GM12878 (cell line): ENCODE measurements at regions not wholly inside any gene's neighbourhood (a gene's known extent, or its start where the extent isn't known, plus 50 kb on each side); places are given as distances from the start of the nearest gene placed in this dataset.
"Not testable (repeated sequence)": the region's sequence is repeated elsewhere in the genome, so short reads cannot be mapped to it uniquely, and the experiment has no call there.

ENCODE experiments used
- ATAC-seq: fragments of 200-7000 bp; cut with Tn5 transposase; 3 replicates; pipeline ENCODE4 v1.9.1; 2020; ENCODE audit warnings: mild to moderate bottlenecking, moderate library complexity
- BruUV-seq: library from RNA; stranded (reverse); fragments of 400-500 nt; replicated peaks from 2 replicates; lab custom pipeline; 2021; lab: Mats Ljungman, UMichigan
- CTCF ChIA-PET: fragments of 300-600 bp; sonication (Branson Sonifier 250); formaldehyde crosslinking; extraction: SDS; loops from one replicate; lab custom pipeline; 2021; ENCODE audit warnings: inconsistent platforms; lab: Yijun Ruan, JAX
- POLR2A ChIA-PET: fragments of 350-600 bp; formaldehyde crosslinking; extraction: SDS; loops from one replicate; lab custom pipeline; 2021; ENCODE audit warnings: inconsistent platforms; lab: Charles Lee
- RAD21 ChIA-PET: fragments of 300-600 bp; sonication (Branson Sonifier 250); formaldehyde crosslinking; loops from one replicate; lab custom pipeline; 2023; ENCODE audit warnings: antibody characterized with exemption; ENCODE audit not compliant: unreplicated experiment; lab: Charles Lee
- SMC1A ChIA-PET: fragments of 300-600 bp; sonication (Branson Sonifier 250); formaldehyde crosslinking; loops from one replicate; lab custom pipeline; 2023; ENCODE audit not compliant: unreplicated experiment, uncharacterized antibody; lab: Charles Lee
- DNase-seq: peaks from one replicate; pipeline ENCODE4 v3.0.0-alpha.2; 2011; ENCODE audit warnings: low read depth, low spot score
- FAIRE-seq: peaks from 3 replicates; lab custom pipeline; 2011; peaks lifted over from hg19 to GRCh38; lab: Jason Lieb, UNC
- H2AFZ ChIP-seq: 2 replicates; pipeline ENCODE4 v1.6.0; 2011; ENCODE audit warnings: low read depth, low read length, control low read depth; ENCODE audit not compliant: control insufficient read depth
- H3K27ac ChIP-seq: 2 replicates; pipeline ENCODE4 v1.5.1; 2011; ENCODE audit warnings: control low read depth; ENCODE audit not compliant: control insufficient read depth, insufficient read depth
- H3K27me3 ChIP-seq, 2 experiments: replicated peaks in 1 of 2; 2 replicates each; pipeline versions ENCODE4 v1.6.0 to v1.6.1; 2011; ENCODE audit warnings: low read length in 1 of 2; ENCODE audit not compliant: control insufficient read depth in 2 of 2, insufficient read depth in 2 of 2
- H3K36me3 ChIP-seq, 2 experiments: 2 replicates each; pipeline ENCODE4 v1.5.1; 2011; ENCODE audit warnings: low read length in 1 of 2; ENCODE audit not compliant: control insufficient read depth in 2 of 2, insufficient read depth in 2 of 2
- H3K4me1 ChIP-seq: 2 replicates; pipeline ENCODE4 v1.6.1; 2011; ENCODE audit warnings: mild to moderate bottlenecking, low read length, moderate library complexity, mixed read lengths; ENCODE audit not compliant: control insufficient read depth, insufficient read depth
- H3K4me2 ChIP-seq: 2 replicates; pipeline ENCODE4 v1.6.0; 2011; ENCODE audit warnings: control low read depth; ENCODE audit not compliant: control insufficient read depth, insufficient read depth
- H3K4me3 ChIP-seq: fragments of 200-600 bp; sonication (generic); 2 replicates; pipeline ENCODE4 v1.5.1; 2016
- H3K79me2 ChIP-seq: 2 replicates; pipeline ENCODE4 v1.6.0; 2011; ENCODE audit warnings: low read length; ENCODE audit not compliant: control insufficient read depth, insufficient read depth
- H3K9ac ChIP-seq: 2 replicates; pipeline ENCODE4 v1.8.0; 2011; ENCODE audit warnings: low read length, control low read depth, mixed read lengths; ENCODE audit not compliant: control insufficient read depth, insufficient read depth
- H3K9me3 ChIP-seq: replicated peaks from 3 replicates; pipeline ENCODE4 v1.5.1; 2011; ENCODE audit warnings: mild to moderate bottlenecking, low read length; ENCODE audit not compliant: control insufficient read depth, insufficient read depth
- H4K20me1 ChIP-seq: 2 replicates; pipeline ENCODE4 v1.6.0; 2011; ENCODE audit not compliant: control insufficient read depth, insufficient read depth
- WGBS: methylation state at CpG from one replicate; pipeline ENCODE4 v1.1.6; 2016; ENCODE audit warnings: low lambda C conversion rate; ENCODE audit not compliant: insufficient replicate concordance, insufficient coverage; ENCODE audit errors: missing lambda C conversion rate; 5-methylcytosine and 5-hydroxymethylcytosine counted together
- in situ Hi-C: fragments of 300-500 bp; cut with MboI; formaldehyde crosslinking; loops from 9 replicates; pipeline ENCODE4 v1.14.3; 2018; ENCODE audit warnings: mixed read lengths
- intact Hi-C: fragments of 100-400 bp; cut with micrococcal nuclease; formaldehyde crosslinking; loops from one replicate; pipeline ENCODE4 v1.14.2; 2022; ENCODE audit not compliant: unreplicated experiment

DNA sequence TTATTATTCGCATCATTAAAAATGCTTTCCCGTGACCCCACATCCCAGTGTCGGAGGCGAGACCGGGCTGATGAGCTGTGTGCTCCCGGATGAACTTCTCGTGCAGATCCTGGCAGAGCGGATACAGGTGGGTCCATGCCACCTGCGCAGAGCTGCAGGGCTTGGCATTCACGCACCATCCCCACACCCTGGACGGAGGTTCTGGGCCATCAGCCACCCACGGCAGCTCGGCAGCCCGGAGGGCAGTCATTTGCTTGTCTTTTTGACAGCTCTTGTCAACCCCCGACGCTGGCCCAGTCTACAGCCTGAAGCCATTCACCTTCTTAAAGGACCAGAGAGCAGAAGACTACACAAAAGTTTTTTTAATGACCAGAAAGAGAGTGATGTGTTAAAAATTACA, 166.7 kb upstream of the NBPF12 start:
- POLR2A ChIA-PET, H3K27me3 ChIP-seq, DNase-seq, intact Hi-C loops, in situ Hi-C loops, BruUV-seq, H3K4me2 ChIP-seq, H3K4me1 ChIP-seq, H3K79me2 ChIP-seq, H3K4me3 ChIP-seq, CTCF ChIA-PET, ATAC-seq, SMC1A ChIA-PET, H3K9ac ChIP-seq, H4K20me1 ChIP-seq, H3K27ac ChIP-seq, H3K9me3 ChIP-seq, FAIRE-seq, H2AFZ ChIP-seq, H3K36me3 ChIP-seq, RAD21 ChIA-PET: not testable (repeated sequence)
- 58% methylated on average over 16 of the region's 16 CpGs for WGBS

DNA sequence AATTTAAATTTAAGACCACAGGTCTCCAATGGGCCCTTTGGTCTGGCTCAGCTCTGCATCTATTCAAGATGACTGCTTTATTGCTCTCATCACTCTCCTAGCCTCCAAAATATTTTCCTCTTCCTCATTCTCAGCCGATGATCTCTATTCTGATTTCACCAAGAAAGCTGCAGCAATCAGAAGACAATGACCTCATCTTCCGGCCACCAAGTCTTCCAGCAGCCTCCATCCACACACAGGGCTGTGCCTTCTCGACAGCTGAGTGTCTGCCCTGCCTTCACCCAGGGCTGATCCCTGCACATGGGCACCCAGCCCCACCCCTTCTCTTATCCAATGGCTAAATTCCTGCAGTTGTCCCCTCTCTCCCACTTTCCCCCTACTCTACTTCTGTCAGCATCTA, 167.1 kb upstream of the NBPF12 start:
- RAD21 ChIA-PET, ATAC-seq, intact Hi-C loops, FAIRE-seq, H3K9ac ChIP-seq, SMC1A ChIA-PET, H2AFZ ChIP-seq, H3K4me2 ChIP-seq, H3K4me1 ChIP-seq, POLR2A ChIA-PET, DNase-seq, H3K36me3 ChIP-seq, H3K27me3 ChIP-seq, in situ Hi-C loops, H3K9me3 ChIP-seq, H3K79me2 ChIP-seq, BruUV-seq, H4K20me1 ChIP-seq, CTCF ChIA-PET, H3K4me3 ChIP-seq, H3K27ac ChIP-seq: not testable (repeated sequence)
- WGBS = no CpG with 5 or more reads among the region's 3 CpGs

DNA sequence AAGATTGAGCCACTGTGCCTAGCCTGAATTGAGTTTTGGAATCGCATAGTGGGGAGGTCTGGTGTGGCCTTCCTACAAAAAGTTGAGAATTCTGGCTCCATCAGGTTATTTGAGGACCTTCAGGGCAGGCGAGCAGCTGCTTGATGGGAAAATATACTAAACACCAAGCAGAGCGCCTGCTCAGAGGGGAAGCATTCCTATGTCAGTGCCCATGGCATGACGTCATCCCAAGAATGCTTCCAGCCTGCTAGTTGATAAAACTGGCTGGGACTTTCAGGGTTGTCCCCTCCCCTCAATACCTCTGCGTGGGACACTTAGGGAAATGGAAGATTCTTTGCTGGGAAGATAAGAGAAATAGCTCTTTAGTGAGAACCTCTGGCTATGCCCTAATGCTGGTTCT, 174.9 kb upstream of the NBPF12 start:
- RAD21 ChIA-PET, CTCF ChIA-PET: not testable (repeated sequence)

DNA sequence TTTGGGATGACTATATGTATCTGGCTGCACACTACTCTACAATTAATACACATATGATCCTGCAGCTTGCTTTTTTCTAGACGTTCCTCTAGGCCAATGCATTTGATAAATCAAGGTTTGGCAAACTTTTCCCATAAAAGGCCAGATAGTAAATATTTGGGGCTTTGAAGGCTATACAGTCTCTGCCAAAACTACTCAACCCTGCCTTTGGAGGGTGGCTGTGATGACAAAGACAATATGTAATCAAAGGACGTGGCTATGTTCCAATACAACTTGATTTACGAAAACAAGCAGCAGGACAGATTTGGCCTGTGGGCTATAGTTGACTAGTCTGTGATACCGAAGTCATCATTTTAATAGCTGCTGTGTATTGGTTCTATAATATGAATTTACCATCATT, 181.3 kb upstream of the NBPF12 start:
- RAD21 ChIA-PET, H3K36me3 ChIP-seq, H3K9ac ChIP-seq, POLR2A ChIA-PET, H3K27me3 ChIP-seq, H4K20me1 ChIP-seq, H3K4me1 ChIP-seq, CTCF ChIA-PET, in situ Hi-C loops, H2AFZ ChIP-seq, H3K4me3 ChIP-seq, H3K27ac ChIP-seq, intact Hi-C loops, ATAC-seq, FAIRE-seq, DNase-seq, H3K9me3 ChIP-seq, SMC1A ChIA-PET, H3K79me2 ChIP-seq, BruUV-seq, H3K4me2 ChIP-seq: not testable (repeated sequence)
- 10% methylated on average over 2 of the region's 4 CpGs for WGBS

More for the DNA sequence above, 174.9 kb upstream of the NBPF12 start:
- H2AFZ ChIP-seq, H3K36me3 ChIP-seq, FAIRE-seq, intact Hi-C loops, ATAC-seq, H3K4me3 ChIP-seq, SMC1A ChIA-PET, H3K9ac ChIP-seq, H3K27ac ChIP-seq, H3K4me2 ChIP-seq, H3K4me1 ChIP-seq, BruUV-seq, H3K79me2 ChIP-seq, H3K27me3 ChIP-seq, DNase-seq, in situ Hi-C loops, H3K9me3 ChIP-seq, H4K20me1 ChIP-seq, POLR2A ChIA-PET: not testable (repeated sequence)
- no CpG with 5 or more reads among the region's 5 CpGs for WGBS
